Adrenal gland (tissue), 5 donors: ENCODE measurements at regions not wholly inside any gene's neighbourhood (a gene's known extent, or its start where the extent isn't known, plus 50 kb on each side); places are given as distances from the start of the nearest gene placed in this dataset.

ENCODE experiments used
- POLR2A ChIP-seq, 2 donors: fragments of 450-650 bp; IDR thresholded peaks; one replicate each; pipeline ENCODE4 v1.6.1; 2017; ENCODE audit warnings: antibody characterized with exemption in 2 of 2, mild to moderate bottlenecking in 2 of 2, moderate library complexity in 1 of 2
- TF ChIP-seq, protein P1 (sequence below), 6 experiments: fragments of 450-650 bp in 4 of 6; fragments of 200-600 bp in 2 of 6; sonication (generic) in 1 of 6; IDR thresholded peaks; 1 replicate in 5 of 6; 2 replicates in 1 of 6; pipeline versions ENCODE4 v1.5.1 to v1.8.0; 2016 to 2021; ENCODE audit warnings: antibody characterized with exemption in 6 of 6, mild to moderate bottlenecking in 2 of 6, moderate library complexity in 1 of 6
- donor health status: DM: no; HTN: no; CAD: no.

DNA sequence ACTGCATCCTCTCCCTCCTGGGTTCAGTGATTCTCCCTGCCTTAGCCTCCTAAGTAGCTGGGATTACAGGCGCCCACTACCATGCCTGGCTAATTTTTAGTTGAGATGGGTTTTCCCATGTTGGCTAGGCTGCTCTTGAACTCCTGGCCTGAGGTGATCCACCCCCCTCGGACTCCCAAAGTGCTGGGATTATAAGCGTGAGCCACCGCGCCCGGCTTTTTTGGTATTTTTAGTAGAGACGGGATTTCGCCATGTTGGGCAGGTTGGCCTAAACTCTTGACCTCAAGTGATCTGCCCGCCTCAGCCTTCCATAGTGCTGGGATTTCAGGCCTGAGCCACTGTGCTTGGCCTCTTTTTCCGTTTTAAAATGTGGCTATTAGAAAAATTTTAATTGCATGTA is 343.8 kb upstream of the RBFOX1 start:
- TF ChIP-seq POLR2A (IDR thresholded peaks at IDR 0.05): no peak
- TF ChIP-seq, protein P1, sequence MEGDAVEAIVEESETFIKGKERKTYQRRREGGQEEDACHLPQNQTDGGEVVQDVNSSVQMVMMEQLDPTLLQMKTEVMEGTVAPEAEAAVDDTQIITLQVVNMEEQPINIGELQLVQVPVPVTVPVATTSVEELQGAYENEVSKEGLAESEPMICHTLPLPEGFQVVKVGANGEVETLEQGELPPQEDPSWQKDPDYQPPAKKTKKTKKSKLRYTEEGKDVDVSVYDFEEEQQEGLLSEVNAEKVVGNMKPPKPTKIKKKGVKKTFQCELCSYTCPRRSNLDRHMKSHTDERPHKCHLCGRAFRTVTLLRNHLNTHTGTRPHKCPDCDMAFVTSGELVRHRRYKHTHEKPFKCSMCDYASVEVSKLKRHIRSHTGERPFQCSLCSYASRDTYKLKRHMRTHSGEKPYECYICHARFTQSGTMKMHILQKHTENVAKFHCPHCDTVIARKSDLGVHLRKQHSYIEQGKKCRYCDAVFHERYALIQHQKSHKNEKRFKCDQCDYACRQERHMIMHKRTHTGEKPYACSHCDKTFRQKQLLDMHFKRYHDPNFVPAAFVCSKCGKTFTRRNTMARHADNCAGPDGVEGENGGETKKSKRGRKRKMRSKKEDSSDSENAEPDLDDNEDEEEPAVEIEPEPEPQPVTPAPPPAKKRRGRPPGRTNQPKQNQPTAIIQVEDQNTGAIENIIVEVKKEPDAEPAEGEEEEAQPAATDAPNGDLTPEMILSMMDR (IDR thresholded peaks at IDR 0.05): no peak
